H9 (cell line): ENCODE measurements at regions not wholly inside any gene's neighbourhood (a gene's known extent, or its start where the extent isn't known, plus 50 kb on each side); places are given as distances from the start of the nearest gene placed in this dataset.

Experiments
- DNase-seq: peaks from one replicate; pipeline ENCODE4 v3.0.0-alpha.2; 2017
- H2AFZ ChIP-seq: one replicate; pipeline ENCODE4 v1.6.1; 2013; ENCODE audit warnings: mild to moderate bottlenecking, low read length, control low read depth, moderate library complexity
- H2AK5ac ChIP-seq: 2 replicates; pipeline ENCODE4 v1.6.1; 2013; ENCODE audit warnings: low read length, control low read depth, mixed read lengths; ENCODE audit not compliant: insufficient read length
- H2BK120ac ChIP-seq: one replicate; pipeline ENCODE4 v1.6.1; 2013; ENCODE audit warnings: low read depth, mild to moderate bottlenecking, low read length, control low read depth, inconsistent platforms; ENCODE audit not compliant: poor library complexity, severe bottlenecking
- H2BK12ac ChIP-seq: 2 replicates; pipeline ENCODE4 v1.6.1; 2013; ENCODE audit warnings: low read length, control low read depth, mixed read lengths, low read depth; ENCODE audit not compliant: insufficient read length
- H2BK15ac ChIP-seq: 2 replicates; pipeline ENCODE4 v1.6.1; 2013; ENCODE audit warnings: low read depth, low read length, control low read depth
- H2BK20ac ChIP-seq: one replicate; pipeline ENCODE4 v1.6.1; 2013; ENCODE audit warnings: low read depth, mild to moderate bottlenecking, low read length, control low read depth, inconsistent platforms; ENCODE audit not compliant: poor library complexity, severe bottlenecking
- H2BK5ac ChIP-seq: 2 replicates; pipeline ENCODE4 v1.6.1; 2013; ENCODE audit warnings: low read length, control low read depth, mixed read lengths; ENCODE audit not compliant: insufficient read length
- H3K14ac ChIP-seq: 2 replicates; pipeline ENCODE4 v1.6.1; 2013; ENCODE audit warnings: low read length, control low read depth; ENCODE audit not compliant: insufficient read depth
- H3K18ac ChIP-seq: 2 replicates; pipeline ENCODE4 v1.6.1; 2013; ENCODE audit warnings: low read depth, mild to moderate bottlenecking, mixed read lengths, low read length, control low read depth; ENCODE audit not compliant: insufficient read length
- H3K23ac ChIP-seq: 2 replicates; pipeline ENCODE4 v1.6.1; 2013; ENCODE audit warnings: low read length, control low read depth, mixed read lengths, low read depth; ENCODE audit not compliant: insufficient read length
- H3K23me2 ChIP-seq: 2 replicates; pipeline ENCODE4 v1.6.1; 2013; ENCODE audit warnings: low read depth, mild to moderate bottlenecking, mixed read lengths, low read length, control low read depth; ENCODE audit not compliant: insufficient read length, poor library complexity, severe bottlenecking
- H3K27ac ChIP-seq: 2 replicates; pipeline ENCODE4 v1.5.1; 2013; ENCODE audit warnings: low read length, control low read depth, mixed read lengths, low read depth; ENCODE audit not compliant: insufficient read length
- H3K27me3 ChIP-seq: 2 replicates; pipeline ENCODE4 v1.6.1; 2013; ENCODE audit warnings: low read length, control low read depth, inconsistent platforms; ENCODE audit not compliant: insufficient read depth
- H3K4ac ChIP-seq: 2 replicates; pipeline ENCODE4 v1.6.1; 2013; ENCODE audit warnings: low read depth, mild to moderate bottlenecking, control low read depth, inconsistent platforms, low read length, moderate library complexity
- H3K4me1 ChIP-seq: 2 replicates; pipeline ENCODE4 v1.6.1; 2013; ENCODE audit warnings: low read length, control low read depth, inconsistent platforms; ENCODE audit not compliant: insufficient read depth
- H3K4me2 ChIP-seq: 2 replicates; pipeline ENCODE4 v1.6.1; 2013; ENCODE audit warnings: low read length, control low read depth, mixed read lengths; ENCODE audit not compliant: insufficient read length, insufficient read depth
- H3K56ac ChIP-seq: 2 replicates; pipeline ENCODE4 v1.6.1; 2013; ENCODE audit warnings: low read depth, mild to moderate bottlenecking, mixed read lengths, low read length, control low read depth; ENCODE audit not compliant: insufficient read length
- H3K79me1 ChIP-seq: 2 replicates; pipeline ENCODE4 v1.6.1; 2013; ENCODE audit warnings: low read depth, mild to moderate bottlenecking, moderate library complexity, low read length, control low read depth, inconsistent platforms; ENCODE audit not compliant: insufficient read depth, poor library complexity, severe bottlenecking
- H3K79me2 ChIP-seq: 2 replicates; pipeline ENCODE4 v1.6.1; 2013; ENCODE audit warnings: low read length, control low read depth, inconsistent platforms; ENCODE audit not compliant: insufficient read depth
- H3K9ac ChIP-seq: 2 replicates; pipeline ENCODE4 v1.6.1; 2013; ENCODE audit warnings: low read length, control low read depth, mixed read lengths; ENCODE audit not compliant: insufficient read length; ENCODE audit errors: extremely low read depth
- H3K9me3 ChIP-seq: one replicate; pipeline ENCODE4 v1.6.1; 2013; ENCODE audit warnings: low read depth, low read length, inconsistent platforms; ENCODE audit not compliant: control insufficient read depth
- H3T11ph ChIP-seq: one replicate; pipeline ENCODE4 v1.6.1; 2013; ENCODE audit warnings: mild to moderate bottlenecking, low read length, control low read depth, inconsistent platforms
- H4K20me1 ChIP-seq: one replicate; pipeline ENCODE4 v1.6.1; 2013; ENCODE audit not compliant: control insufficient read depth, insufficient read length, insufficient read depth
- H4K5ac ChIP-seq: 2 replicates; pipeline ENCODE4 v1.6.1; 2013; ENCODE audit warnings: low read depth, mild to moderate bottlenecking, mixed read lengths, low read length, control low read depth; ENCODE audit not compliant: insufficient read length
- H4K8ac ChIP-seq: replicated peaks from 2 replicates; pipeline ENCODE4 v1.6.1; 2013; ENCODE audit warnings: low read length, control low read depth, mixed read lengths, low read depth; ENCODE audit not compliant: insufficient read length
- H4K91ac ChIP-seq: 2 replicates; pipeline ENCODE4 v1.6.1; 2013; ENCODE audit warnings: low read depth, mild to moderate bottlenecking, moderate library complexity, mixed read lengths, low read length, control low read depth; ENCODE audit not compliant: insufficient read length
- H3K27ac Mint-ChIP-seq, 3 experiments: 2 replicates in 2 of 3; 3 replicates in 1 of 3; pipeline ENCODE4 v1.8.0; 2020 to 2021; ENCODE audit warnings: mixed read lengths in 3 of 3, mild to moderate bottlenecking in 1 of 3, moderate library complexity in 1 of 3
- H3K27me3 Mint-ChIP-seq: 2 replicates; pipeline ENCODE4 v1.8.0; 2021; ENCODE audit warnings: low read depth, mild to moderate bottlenecking, moderate library complexity, mixed read lengths
- H3K36me3 Mint-ChIP-seq, 3 experiments: 2 replicates in 2 of 3; 3 replicates in 1 of 3; pipeline ENCODE4 v1.8.0; 2020 to 2021; ENCODE audit warnings: low read depth in 3 of 3, mixed read lengths in 3 of 3; ENCODE audit not compliant: insufficient read depth in 1 of 3
- H3K4me1 Mint-ChIP-seq, 2 experiments: 2 replicates each; pipeline ENCODE4 v1.8.0; 2020; ENCODE audit warnings: mixed read lengths in 2 of 2
- H3K4me3 Mint-ChIP-seq, 2 experiments: 2 replicates in 1 of 2; 3 replicates in 1 of 2; pipeline ENCODE4 v1.8.0; 2020 to 2021; ENCODE audit warnings: mild to moderate bottlenecking in 2 of 2, mixed read lengths in 2 of 2, moderate library complexity in 1 of 2
- H3K9me3 Mint-ChIP-seq, 2 experiments: 2 replicates in 1 of 2; 3 replicates in 1 of 2; pipeline ENCODE4 v1.8.0; 2020; ENCODE audit warnings: mild to moderate bottlenecking in 2 of 2, mixed read lengths in 2 of 2, moderate library complexity in 1 of 2
- WGBS: extraction: QIAGEN DNeasy Blood & Tissue Kit; methylation state at CpG from one replicate; pipeline ENCODE4 v1.1.7; 2013; ENCODE audit warnings: missing lambda C conversion rate, low lambda C conversion rate, mixed read lengths; ENCODE audit not compliant: insufficient read length; ENCODE audit errors: extremely low coverage; 5-methylcytosine and 5-hydroxymethylcytosine counted together
- TF ChIP-seq, protein P1 (sequence below): fragments of 200-600 bp; sonication (generic); conservative IDR thresholded peaks from 3 replicates; pipeline ENCODE4 v1.8.0; 2021; ENCODE audit warnings: antibody characterized with exemption, mild to moderate bottlenecking

DNA sequence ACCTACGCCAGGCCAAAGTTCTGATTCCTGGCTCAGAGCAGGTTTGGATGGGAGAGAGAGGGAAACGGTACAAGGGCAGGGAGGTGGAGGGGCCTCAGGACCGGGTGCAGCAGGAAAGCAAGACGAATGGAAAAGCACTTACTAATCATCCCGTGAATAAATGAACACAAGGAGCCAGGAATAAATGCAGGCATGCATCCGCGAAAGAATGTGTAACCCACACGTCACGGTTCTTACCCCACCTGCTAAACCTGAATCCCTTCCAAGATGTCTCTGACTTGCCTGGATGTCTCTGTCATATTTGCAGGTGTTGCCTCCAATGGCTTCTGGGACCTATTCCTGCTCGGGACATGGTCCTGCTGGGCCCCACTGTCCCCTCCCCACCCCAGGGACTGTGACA, 335.2 kb upstream of the RNF32 start:
- Mint-ChIP-seq H3K27ac (no peak overlapping the region), H3K36me3 (no peaks in the 10 kb centered on the region), H3K27me3 (peaks cover 3% of the 10 kb centered on the region; the same call in 1 of the 2 replicates), H3K9me3 (peaks cover 6% of the 10 kb centered on the region in 2 experiments; a peak in 2 of 5 replicates), H3K4me3 (no peak overlapping the region), H3K4me1 (peaks cover 0 to 3% of the 10 kb centered on the region in 2 experiments; a peak in 2 of 4 replicates)
- Histone ChIP-seq H3K56ac (no peak overlapping the region), H3K9me3 (no peaks in the 10 kb centered on the region), H3K23me2 (no peaks in the 10 kb centered on the region), H2AK5ac (no peak overlapping the region), H4K5ac (no peak overlapping the region), H3K79me2 (no peaks in the 10 kb centered on the region), H3K4ac (no peak overlapping the region), H3K14ac (no peak overlapping the region; the same call in 1 of the 2 replicates), H3K27ac (no peak overlapping the region), H2BK12ac (no peak overlapping the region), H2BK5ac (no peak overlapping the region), H3K18ac (no peak overlapping the region), H4K91ac (no peak overlapping the region), H2BK20ac (no peak overlapping the region), H3K23ac (no peak overlapping the region), H3K27me3 (no peaks in the 10 kb centered on the region), H3K9ac (no peak overlapping the region), H2AFZ (no peak overlapping the region), H3K79me1 (no peaks in the 10 kb centered on the region), H4K20me1 (no peaks in the 10 kb centered on the region), H2BK15ac (no peak overlapping the region), H3K4me1 (no peaks in the 10 kb centered on the region), H4K8ac (no peak overlapping the region), H2BK120ac (no peak overlapping the region), H3K4me2 (no peak overlapping the region), H3T11ph (no peak overlapping the region)
- TF ChIP-seq, protein P1, sequence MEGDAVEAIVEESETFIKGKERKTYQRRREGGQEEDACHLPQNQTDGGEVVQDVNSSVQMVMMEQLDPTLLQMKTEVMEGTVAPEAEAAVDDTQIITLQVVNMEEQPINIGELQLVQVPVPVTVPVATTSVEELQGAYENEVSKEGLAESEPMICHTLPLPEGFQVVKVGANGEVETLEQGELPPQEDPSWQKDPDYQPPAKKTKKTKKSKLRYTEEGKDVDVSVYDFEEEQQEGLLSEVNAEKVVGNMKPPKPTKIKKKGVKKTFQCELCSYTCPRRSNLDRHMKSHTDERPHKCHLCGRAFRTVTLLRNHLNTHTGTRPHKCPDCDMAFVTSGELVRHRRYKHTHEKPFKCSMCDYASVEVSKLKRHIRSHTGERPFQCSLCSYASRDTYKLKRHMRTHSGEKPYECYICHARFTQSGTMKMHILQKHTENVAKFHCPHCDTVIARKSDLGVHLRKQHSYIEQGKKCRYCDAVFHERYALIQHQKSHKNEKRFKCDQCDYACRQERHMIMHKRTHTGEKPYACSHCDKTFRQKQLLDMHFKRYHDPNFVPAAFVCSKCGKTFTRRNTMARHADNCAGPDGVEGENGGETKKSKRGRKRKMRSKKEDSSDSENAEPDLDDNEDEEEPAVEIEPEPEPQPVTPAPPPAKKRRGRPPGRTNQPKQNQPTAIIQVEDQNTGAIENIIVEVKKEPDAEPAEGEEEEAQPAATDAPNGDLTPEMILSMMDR = no peak
- DNase-seq = no peak
- no CpG with 5 or more reads among the region's 10 CpGs for WGBS
